VCaP (cell line): ENCODE measurements at regions not wholly inside any gene's neighbourhood (a gene's known extent, or its start where the extent isn't known, plus 50 kb on each side); places are given as distances from the start of the nearest gene placed in this dataset.

Experiments used
- H3K27ac ChIP-seq: fragments of 450-650 bp; 2 replicates; pipeline ENCODE4 v1.5.1; 2017
- CTCF ChIP-seq: fragments of 450-650 bp; conservative IDR thresholded peaks from 2 replicates; pipeline ENCODE4 v1.5.1; 2017; ENCODE audit warnings: mild to moderate bottlenecking, moderate library complexity

DNA sequence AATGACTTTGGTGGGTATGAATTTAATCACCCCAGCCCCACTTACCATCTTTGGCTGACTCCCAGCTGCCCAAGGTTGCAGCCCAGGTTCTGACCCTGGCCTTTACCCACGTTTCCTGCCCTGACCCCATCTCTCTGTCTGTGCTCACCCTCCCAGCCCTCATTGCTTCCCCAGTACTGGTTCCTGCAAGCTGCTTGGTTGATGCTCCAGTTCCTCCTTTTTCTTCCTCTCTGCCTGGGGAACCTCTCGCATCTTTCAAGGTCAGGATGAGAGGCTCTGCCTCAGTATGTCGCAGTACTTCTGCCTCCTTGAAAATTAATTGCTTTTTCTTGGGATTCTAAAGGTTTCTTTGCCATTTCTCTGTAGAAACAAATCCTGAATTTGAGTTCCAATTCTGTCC, 263.8 kb upstream of the ZNF32 start:
- TF ChIP-seq CTCF, result no peak
- H3K27ac ChIP-seq, result no peak overlapping the region

- TF ChIP-seq CTCF, result no peak
- no peak overlapping the region for H3K27ac ChIP-seq
Measured at GRCh38 chr10:43906490-43906889, 257.8 kb upstream of the ZNF32 start.

- no peak for TF ChIP-seq CTCF
- H3K27ac ChIP-seq, result no peak overlapping the region
Measured at GRCh38 chr10:43905512-43906236, 257.0 kb upstream of the ZNF32 start.

GRCh38 chr10:43904844-43905243, 256.2 kb upstream of the ZNF32 start:
- no peak for TF ChIP-seq CTCF

DNA sequence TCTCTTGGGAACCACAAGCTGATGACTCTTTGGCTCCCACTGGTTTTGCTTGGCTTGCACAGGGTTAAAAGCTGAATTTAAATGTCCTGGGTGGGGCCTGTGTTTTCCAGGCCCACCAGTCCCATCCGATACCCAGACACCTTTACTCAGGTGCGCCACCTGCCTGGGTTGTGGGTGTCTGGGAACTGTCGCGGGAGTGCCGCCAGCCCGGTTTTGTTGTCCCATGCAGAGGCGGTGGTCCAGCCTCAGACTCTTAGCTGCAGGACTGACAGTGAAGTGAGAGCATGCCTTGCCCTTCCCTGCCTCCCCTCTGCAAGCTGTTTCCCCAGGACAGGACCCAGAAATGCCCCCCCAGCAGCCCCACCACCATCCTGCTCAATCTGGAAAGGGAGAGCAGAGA, 255.6 kb upstream of the ZNF32 start:
- H3K27ac ChIP-seq, result no peak overlapping the region
- no peak for TF ChIP-seq CTCF

More at GRCh38 chr10:43904844-43905243, 256.2 kb upstream of the ZNF32 start:
- H3K27ac ChIP-seq, result no peak overlapping the region

GRCh38 chr10:43903451-43903850, 254.8 kb upstream of the ZNF32 start:
- H3K27ac ChIP-seq, result no peak overlapping the region
- TF ChIP-seq CTCF, result no peak

- no peak overlapping the region for H3K27ac ChIP-seq
- TF ChIP-seq CTCF, result no peak
Measured at GRCh38 chr10:43902842-43903241, 254.2 kb upstream of the ZNF32 start.
